ENCODE measurements at regions not wholly inside any gene's neighbourhood (a gene's known extent, or its start where the extent isn't known, plus 50 kb on each side); places are given as distances from the start of the nearest gene placed in this dataset.

DNA sequence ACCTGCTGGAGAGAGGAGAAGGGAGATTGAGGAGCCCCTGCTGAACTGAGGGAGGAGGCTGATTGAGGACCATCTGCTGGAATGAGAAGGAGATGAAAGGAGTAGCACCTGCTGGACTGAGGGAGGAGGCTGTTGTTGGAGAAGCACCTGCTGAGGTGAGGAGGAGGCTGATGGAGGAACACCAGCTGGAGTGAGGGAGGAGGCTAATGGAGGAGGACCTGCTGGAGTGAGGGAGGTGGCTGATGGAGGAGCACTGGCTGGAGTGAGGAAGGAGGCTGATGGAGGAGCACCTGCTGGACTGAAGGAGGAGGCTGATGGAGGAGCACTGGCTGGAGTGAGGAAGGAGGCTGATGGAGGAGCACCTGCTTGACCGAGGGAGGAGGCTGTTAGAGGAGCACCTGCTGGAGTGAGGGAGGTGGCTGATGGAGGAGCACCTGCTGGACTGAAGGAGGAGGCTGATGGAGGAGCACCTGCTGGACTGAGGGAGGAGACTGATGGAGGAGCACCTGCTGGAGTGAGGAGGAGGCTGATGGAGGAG, 409.2 kb upstream of the MYT1L start:
- Histone ChIP-seq H3K79me2 (ENCODE audit: insufficient read depth, low read length) (no peaks in the 10 kb centered on the region), H3K9me2 (replicated peaks; ENCODE audit: insufficient read depth, low read length) (no peaks in the 10 kb centered on the region), H3K9ac (ENCODE audit: low read length) (no peak overlapping the region), H3F3A (ENCODE audit: insufficient read depth) (no peaks in the 10 kb centered on the region), H3K4me2 (ENCODE audit: low read depth, low read length, poor library complexity, severe bottlenecking) (no peak overlapping the region), H3K27me3 (ENCODE audit: low read length) (no peaks in the 10 kb centered on the region), H3K36me3 (ENCODE audit: low read length) (no peaks in the 10 kb centered on the region), H3K9me3 (ENCODE audit: insufficient read depth, low read length) (no peaks in the 10 kb centered on the region), H4K20me1 (ENCODE audit: low read depth, low read length) (no peaks in the 10 kb centered on the region), H3K27ac (ENCODE audit: low read depth, low read length) (no peak overlapping the region), H2AFZ (ENCODE audit: low read depth, low read length, severe bottlenecking) (no peak overlapping the region), H3K4me3 (ENCODE audit: insufficient read depth, low read length, poor library complexity, severe bottlenecking) (no peak overlapping the region)
- TF ChIP-seq EZH2phosphoT487 (conservative IDR thresholded peaks at IDR 0.05; ENCODE audit: low read length) = no peak
- TF ChIP-seq, protein P1, sequence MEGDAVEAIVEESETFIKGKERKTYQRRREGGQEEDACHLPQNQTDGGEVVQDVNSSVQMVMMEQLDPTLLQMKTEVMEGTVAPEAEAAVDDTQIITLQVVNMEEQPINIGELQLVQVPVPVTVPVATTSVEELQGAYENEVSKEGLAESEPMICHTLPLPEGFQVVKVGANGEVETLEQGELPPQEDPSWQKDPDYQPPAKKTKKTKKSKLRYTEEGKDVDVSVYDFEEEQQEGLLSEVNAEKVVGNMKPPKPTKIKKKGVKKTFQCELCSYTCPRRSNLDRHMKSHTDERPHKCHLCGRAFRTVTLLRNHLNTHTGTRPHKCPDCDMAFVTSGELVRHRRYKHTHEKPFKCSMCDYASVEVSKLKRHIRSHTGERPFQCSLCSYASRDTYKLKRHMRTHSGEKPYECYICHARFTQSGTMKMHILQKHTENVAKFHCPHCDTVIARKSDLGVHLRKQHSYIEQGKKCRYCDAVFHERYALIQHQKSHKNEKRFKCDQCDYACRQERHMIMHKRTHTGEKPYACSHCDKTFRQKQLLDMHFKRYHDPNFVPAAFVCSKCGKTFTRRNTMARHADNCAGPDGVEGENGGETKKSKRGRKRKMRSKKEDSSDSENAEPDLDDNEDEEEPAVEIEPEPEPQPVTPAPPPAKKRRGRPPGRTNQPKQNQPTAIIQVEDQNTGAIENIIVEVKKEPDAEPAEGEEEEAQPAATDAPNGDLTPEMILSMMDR (IDR thresholded peaks at IDR 0.05; ENCODE audit: insufficient read depth, low read length, poor library complexity, severe bottlenecking) = no peak

DNA sequence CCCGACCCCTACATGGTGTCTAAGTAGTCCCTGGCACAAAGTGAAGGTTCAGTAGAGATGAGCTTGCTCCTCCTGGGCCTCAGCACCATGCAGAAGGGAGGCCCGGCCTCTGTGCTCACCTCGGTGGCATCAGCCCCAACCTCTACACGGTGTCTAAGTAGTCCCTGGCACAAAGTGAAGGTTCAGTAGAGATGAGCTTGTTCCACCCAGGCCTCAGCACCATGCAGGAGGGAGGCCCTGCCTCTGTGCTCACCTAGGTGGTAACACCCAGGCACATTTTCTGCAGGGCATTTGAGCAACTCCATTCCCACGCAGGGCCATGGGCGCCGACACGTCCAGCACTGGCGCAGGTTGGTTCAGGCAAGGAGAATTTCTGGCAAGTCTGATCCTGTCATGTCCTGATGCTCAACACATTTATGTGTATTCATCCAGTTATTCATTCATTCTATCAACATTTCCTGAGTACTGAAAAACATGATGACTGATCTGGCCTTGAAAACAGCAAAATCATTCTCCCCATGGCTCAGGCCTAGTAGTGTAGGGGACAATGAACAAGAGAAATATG, 408.2 kb upstream of the MYT1L start:
- H3K27ac ChIP-seq (ENCODE audit: low read depth, low read length) = no peak overlapping the region
- TF ChIP-seq, protein P1 (IDR thresholded peaks at IDR 0.05; ENCODE audit: insufficient read depth, low read length, poor library complexity, severe bottlenecking) = no peak
- TF ChIP-seq EZH2phosphoT487 (conservative IDR thresholded peaks at IDR 0.05; ENCODE audit: low read length) = no peak
- no peak overlapping the region for H3K9ac ChIP-seq (ENCODE audit: low read length)
- H3K9me2 ChIP-seq (replicated peaks; ENCODE audit: insufficient read depth, low read length) = no peaks in the 10 kb centered on the region
- no peaks in the 10 kb centered on the region for H3K27me3 ChIP-seq (ENCODE audit: low read length)
- H2AFZ ChIP-seq (ENCODE audit: low read depth, low read length, severe bottlenecking) = no peak overlapping the region
- no peaks in the 10 kb centered on the region for H3K79me2 ChIP-seq (ENCODE audit: insufficient read depth, low read length)
- H3K4me3 ChIP-seq (ENCODE audit: insufficient read depth, low read length, poor library complexity, severe bottlenecking) = no peak overlapping the region
- H3F3A ChIP-seq (ENCODE audit: insufficient read depth) = no peaks in the 10 kb centered on the region
- no peaks in the 10 kb centered on the region for H3K9me3 ChIP-seq (ENCODE audit: insufficient read depth, low read length)
- H3K4me2 ChIP-seq (ENCODE audit: low read depth, low read length, poor library complexity, severe bottlenecking) = no peak overlapping the region
- no peaks in the 10 kb centered on the region for H3K36me3 ChIP-seq (ENCODE audit: low read length)
- H4K20me1 ChIP-seq (ENCODE audit: low read depth, low read length) = no peaks in the 10 kb centered on the region

DNA sequence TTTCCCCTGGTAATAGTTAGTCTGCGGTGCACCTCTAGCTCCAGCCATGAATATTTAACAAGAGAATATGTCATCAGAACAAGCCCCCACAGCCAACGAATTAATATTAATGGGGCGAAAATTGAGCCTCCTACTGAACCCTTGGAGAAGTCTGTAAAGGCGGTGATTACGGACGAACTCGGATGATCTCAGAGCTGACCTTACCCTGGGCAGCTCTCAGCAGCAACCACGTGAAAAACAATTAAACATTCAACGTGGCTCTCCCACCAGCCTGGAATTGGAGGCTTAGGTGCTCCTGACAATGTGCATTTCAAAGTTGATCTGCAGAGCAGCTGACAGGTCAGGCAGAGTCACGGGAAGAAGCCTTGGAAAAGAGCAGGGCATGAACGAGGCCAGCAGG, 407.6 kb upstream of the MYT1L start:
- H3K9ac ChIP-seq (ENCODE audit: low read length) = no peak overlapping the region

More for the DNA sequence above, 407.6 kb upstream of the MYT1L start:
- Histone ChIP-seq H3K9me3 (ENCODE audit: insufficient read depth, low read length) (no peaks in the 10 kb centered on the region), H3F3A (ENCODE audit: insufficient read depth) (no peaks in the 10 kb centered on the region), H2AFZ (ENCODE audit: low read depth, low read length, severe bottlenecking) (no peak overlapping the region), H3K4me3 (ENCODE audit: insufficient read depth, low read length, poor library complexity, severe bottlenecking) (no peak overlapping the region), H3K27ac (ENCODE audit: low read depth, low read length) (no peak overlapping the region), H3K27me3 (ENCODE audit: low read length) (no peaks in the 10 kb centered on the region), H3K9me2 (replicated peaks; ENCODE audit: insufficient read depth, low read length) (no peaks in the 10 kb centered on the region), H3K79me2 (ENCODE audit: insufficient read depth, low read length) (no peaks in the 10 kb centered on the region), H3K36me3 (ENCODE audit: low read length) (no peaks in the 10 kb centered on the region), H3K4me2 (ENCODE audit: low read depth, low read length, poor library complexity, severe bottlenecking) (no peak overlapping the region), H4K20me1 (ENCODE audit: low read depth, low read length) (no peaks in the 10 kb centered on the region)
- TF ChIP-seq, protein P1 (IDR thresholded peaks at IDR 0.05; ENCODE audit: insufficient read depth, low read length, poor library complexity, severe bottlenecking) = no peak
- no peak for TF ChIP-seq EZH2phosphoT487 (conservative IDR thresholded peaks at IDR 0.05; ENCODE audit: low read length)

Measured in SU-DHL-6 (cell line).